ENCODE measurements at regions not wholly inside any gene's neighbourhood (a gene's known extent, or its start where the extent isn't known, plus 50 kb on each side); places are given as distances from the start of the nearest gene placed in this dataset.
"Not testable (repeated sequence)": the region's sequence is repeated elsewhere in the genome, so short reads cannot be mapped to it uniquely, and the experiment has no call there.

- TF ChIP-seq JUND (IDR thresholded peaks at IDR 0.05; ENCODE audit: low read depth): no peak
- DNase-seq (ENCODE audit: low read depth in 1 of 2, low spot score in 1 of 2): no peak
- in situ Hi-C loops (cut with HindIII; ENCODE audit: low pct_unique_long_range_greater_than_20kb, low sequenced_read_pairs): no loop called here
These were observed 595.0 kb downstream of the STK39 start for GRCh38 chr2:167652401-167652800.

GRCh38 chr2:167651406-167652151 lies 595.8 kb downstream of the STK39 start:
- no peak for TF ChIP-seq JUND (IDR thresholded peaks at IDR 0.05; ENCODE audit: low read depth)
- no peak for DNase-seq (ENCODE audit: low read depth in 1 of 2, low spot score in 1 of 2)
- in situ Hi-C loops (cut with HindIII; ENCODE audit: low pct_unique_long_range_greater_than_20kb, low sequenced_read_pairs): no loop called here

- in situ Hi-C loops (cut with HindIII; ENCODE audit: low pct_unique_long_range_greater_than_20kb, low sequenced_read_pairs): no loop called here
- TF ChIP-seq JUND (IDR thresholded peaks at IDR 0.05; ENCODE audit: low read depth): no peak
- no peak for DNase-seq (ENCODE audit: low read depth in 1 of 2, low spot score in 1 of 2)
These were observed 600.8 kb downstream of the STK39 start for GRCh38 chr2:167646557-167646956.

DNA sequence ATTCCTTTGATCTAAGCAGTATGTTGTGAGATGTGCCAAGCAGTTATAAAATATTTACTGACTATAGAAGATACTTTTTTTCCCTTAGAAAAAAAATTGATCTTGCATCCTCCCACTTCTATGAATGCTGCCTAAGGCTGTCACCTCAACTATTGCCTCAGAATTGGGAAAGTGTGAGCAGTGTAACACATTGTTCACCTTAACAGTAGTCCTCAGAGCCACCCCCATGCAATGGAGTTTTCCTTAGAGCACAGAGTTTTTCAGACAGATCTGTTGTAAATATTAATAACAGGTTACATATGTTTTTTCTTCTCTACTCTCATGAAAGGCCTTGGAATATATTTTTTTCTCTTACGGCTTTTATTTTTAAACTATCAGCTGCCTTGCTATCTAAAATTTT lies 607.3 kb downstream of the STK39 start:
- no peak for DNase-seq (ENCODE audit: low read depth in 1 of 2, low spot score in 1 of 2)
- TF ChIP-seq JUND (IDR thresholded peaks at IDR 0.05; ENCODE audit: low read depth): no peak
- in situ Hi-C loops (cut with HindIII; ENCODE audit: low pct_unique_long_range_greater_than_20kb, low sequenced_read_pairs): no loop called here

DNA sequence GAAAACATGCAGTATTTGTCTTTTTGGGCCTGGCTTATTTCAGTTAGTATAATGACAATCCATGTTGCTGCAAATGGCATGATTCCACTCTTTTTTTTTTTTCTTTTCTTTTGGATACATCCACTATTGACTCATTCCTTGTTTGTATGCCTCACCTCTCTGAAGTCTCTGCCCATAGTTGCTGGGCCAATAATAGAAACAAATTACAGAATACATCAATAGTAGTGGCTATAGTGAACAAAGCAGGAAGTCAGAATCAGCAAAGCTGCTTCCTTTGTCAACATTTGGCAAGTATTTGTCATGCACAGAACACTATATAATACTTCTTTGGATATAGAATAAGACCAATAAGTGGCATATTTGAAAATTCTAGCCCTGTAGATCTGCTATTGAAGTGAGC lies 609.7 kb downstream of the STK39 start:
- no peak for TF ChIP-seq JUND (IDR thresholded peaks at IDR 0.05; ENCODE audit: low read depth)
- in situ Hi-C loops (cut with HindIII; ENCODE audit: low pct_unique_long_range_greater_than_20kb, low sequenced_read_pairs): no loop called here
- no peak for DNase-seq (ENCODE audit: low read depth in 1 of 2, low spot score in 1 of 2)

DNA sequence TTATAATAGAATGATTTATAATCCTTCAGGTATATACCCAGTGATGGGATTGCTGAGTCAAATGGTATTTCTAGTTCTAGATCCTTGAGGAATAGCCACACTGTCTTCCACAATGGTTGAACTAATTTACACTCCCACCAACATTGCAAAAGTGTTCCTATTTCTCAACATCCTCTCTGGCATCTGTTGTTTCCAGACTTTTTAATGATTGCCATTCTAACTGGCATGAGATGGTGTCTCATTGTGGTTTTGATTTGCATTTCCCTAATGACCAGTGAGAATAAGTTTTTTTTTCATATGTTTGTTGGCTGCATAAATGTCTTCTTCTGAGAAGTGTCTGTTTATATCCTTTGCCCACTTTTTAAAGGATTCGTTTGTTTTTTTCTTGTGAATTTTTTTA lies 615.1 kb downstream of the STK39 start:
- DNase-seq (ENCODE audit: low read depth in 1 of 2, low spot score in 1 of 2); in situ Hi-C loops (cut with HindIII; ENCODE audit: low pct_unique_long_range_greater_than_20kb, low sequenced_read_pairs): not testable (repeated sequence)

DNA sequence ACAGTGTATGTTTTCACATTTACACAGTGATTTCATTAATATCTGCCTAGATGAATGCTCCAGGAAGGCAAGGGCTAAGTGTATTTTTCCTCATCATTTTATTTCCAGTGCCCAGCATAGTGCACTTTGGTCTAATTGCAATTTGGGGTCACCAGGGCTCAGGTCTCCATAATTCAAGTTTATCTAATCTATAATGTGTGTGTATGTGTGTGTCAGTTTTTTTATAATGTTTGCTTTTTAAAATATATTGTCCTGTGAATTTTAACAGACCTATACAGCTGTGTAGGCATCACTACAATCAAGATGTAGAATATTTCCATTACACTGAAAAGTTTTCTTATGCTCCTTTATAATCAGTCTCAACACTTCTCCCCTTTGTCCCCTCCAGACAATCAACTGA lies 620.4 kb downstream of the STK39 start:
- TF ChIP-seq JUND (IDR thresholded peaks at IDR 0.05; ENCODE audit: low read depth): no peak
- no peak for DNase-seq (ENCODE audit: low read depth in 1 of 2, low spot score in 1 of 2)
- in situ Hi-C loops (cut with HindIII; ENCODE audit: low pct_unique_long_range_greater_than_20kb, low sequenced_read_pairs): no loop called here

- in situ Hi-C loops (cut with HindIII; ENCODE audit: low pct_unique_long_range_greater_than_20kb, low sequenced_read_pairs): no loop called here
These were observed 621.1 kb downstream of the STK39 start for GRCh38 chr2:167626301-167626700.

DNA sequence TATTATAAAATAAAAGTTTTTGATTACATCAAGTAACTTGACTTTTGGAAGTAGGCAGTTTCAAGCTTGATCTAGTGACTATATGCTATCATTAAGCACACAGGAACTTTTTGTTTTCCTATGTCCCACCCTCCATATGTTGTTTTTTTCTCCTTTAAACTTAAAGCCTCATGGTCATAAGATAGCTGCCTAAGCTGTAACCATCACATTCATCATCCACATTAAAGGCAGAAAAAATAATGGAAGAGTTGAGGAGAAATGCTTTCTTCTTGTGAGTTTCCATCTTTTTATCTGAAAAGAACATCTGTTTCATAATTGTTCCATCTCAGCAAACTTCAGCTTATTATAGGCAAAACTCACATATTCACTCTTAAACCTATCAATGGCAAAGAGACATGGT lies 630.4 kb downstream of the STK39 start:
- no peak for TF ChIP-seq JUND (IDR thresholded peaks at IDR 0.05; ENCODE audit: low read depth)
- DNase-seq (ENCODE audit: low read depth in 1 of 2, low spot score in 1 of 2): no peak
- in situ Hi-C loops (cut with HindIII; ENCODE audit: low pct_unique_long_range_greater_than_20kb, low sequenced_read_pairs): no loop called here

More at GRCh38 chr2:167626301-167626700, 621.1 kb downstream of the STK39 start:
- DNase-seq (ENCODE audit: low read depth in 1 of 2, low spot score in 1 of 2): no peak
- TF ChIP-seq JUND (IDR thresholded peaks at IDR 0.05; ENCODE audit: low read depth): no peak

DNA sequence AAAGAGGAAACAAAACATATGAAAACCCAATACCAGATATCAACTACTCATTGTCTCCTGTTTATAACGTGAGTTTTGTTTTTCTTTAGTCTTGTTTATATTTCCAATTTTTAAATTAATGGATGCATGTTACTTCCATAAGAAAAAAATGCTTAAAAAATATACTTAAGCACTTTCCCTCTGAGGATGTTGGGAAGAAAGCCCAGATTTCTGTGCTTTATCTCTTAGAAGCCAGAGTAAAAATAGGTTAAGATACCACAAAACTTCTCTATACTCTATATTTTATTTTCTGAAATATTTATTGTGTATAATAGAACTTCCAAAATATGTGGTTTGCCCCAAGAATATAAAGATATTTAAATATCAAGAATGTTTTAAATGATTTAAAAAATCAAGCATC lies 633.9 kb downstream of the STK39 start:
- no peak for TF ChIP-seq JUND (IDR thresholded peaks at IDR 0.05; ENCODE audit: low read depth)
- in situ Hi-C loops (cut with HindIII; ENCODE audit: low pct_unique_long_range_greater_than_20kb, low sequenced_read_pairs): no loop called here
- DNase-seq (ENCODE audit: low read depth in 1 of 2, low spot score in 1 of 2): no peak

DNA sequence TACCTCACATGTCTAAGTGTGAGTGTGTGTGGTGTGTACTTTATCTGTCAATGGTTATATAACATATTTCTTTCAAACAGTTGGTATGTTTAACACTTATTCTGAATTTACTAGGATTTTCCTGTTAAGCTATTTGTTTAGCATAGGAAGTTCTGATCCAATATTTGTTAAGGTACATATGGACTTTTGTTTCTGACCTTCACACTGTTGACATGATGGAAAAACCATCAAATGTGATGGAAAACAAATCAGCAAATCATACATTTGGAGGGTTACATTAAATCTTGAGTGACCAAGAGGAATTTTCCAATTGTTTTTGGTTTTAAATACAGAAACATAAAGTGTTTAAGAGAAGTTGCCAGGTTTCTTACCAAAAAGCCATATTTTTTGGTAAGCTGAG lies 638.9 kb downstream of the STK39 start:
- in situ Hi-C loops (cut with HindIII; ENCODE audit: low pct_unique_long_range_greater_than_20kb, low sequenced_read_pairs): no loop called here
- DNase-seq (ENCODE audit: low read depth in 1 of 2, low spot score in 1 of 2): no peak
- TF ChIP-seq JUND (IDR thresholded peaks at IDR 0.05; ENCODE audit: low read depth): no peak

DNA sequence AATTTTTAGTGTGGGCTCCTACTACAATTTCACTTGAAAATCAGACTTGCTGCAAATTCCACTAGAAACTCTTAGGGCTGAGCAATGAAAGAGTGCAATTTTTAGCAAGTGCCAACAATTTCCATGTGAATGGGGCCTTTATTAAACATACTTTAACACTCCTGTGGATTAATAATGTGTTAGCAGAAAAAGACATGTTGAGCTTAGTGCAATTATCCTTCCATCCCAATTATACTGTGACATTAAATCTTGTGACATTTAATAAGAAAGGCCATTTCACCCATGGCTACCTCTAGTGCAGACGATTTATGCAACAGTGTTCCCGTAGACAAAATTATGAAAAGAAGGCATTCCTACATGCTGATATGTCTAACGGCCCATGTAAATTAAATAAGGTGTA lies 639.7 kb downstream of the STK39 start:
- in situ Hi-C loops (cut with HindIII; ENCODE audit: low pct_unique_long_range_greater_than_20kb, low sequenced_read_pairs): no loop called here
- DNase-seq (ENCODE audit: low read depth in 1 of 2, low spot score in 1 of 2): no peak

DNA sequence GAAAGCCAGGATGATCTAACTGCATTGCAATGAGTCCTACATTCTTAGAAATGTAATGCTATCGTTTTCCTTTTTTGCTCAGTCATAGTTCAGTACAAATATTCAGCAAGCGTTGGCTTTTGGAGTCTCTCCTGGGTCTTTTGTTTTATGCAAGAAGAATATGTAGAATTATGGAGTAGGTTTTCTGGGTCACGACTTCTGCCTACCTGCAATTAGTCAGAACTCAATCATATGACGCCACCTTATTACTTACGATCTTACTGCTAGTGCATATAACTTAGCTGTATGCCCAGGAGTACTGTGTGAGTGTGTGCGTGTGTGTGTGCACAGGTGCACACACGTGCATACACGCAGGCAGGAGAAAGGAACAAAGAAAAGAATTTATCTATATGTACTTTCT lies 640.2 kb downstream of the STK39 start:
- in situ Hi-C loops (cut with HindIII; ENCODE audit: low pct_unique_long_range_greater_than_20kb, low sequenced_read_pairs): no loop called here
- no peak for DNase-seq (ENCODE audit: low read depth in 1 of 2, low spot score in 1 of 2)
- no peak for TF ChIP-seq JUND (IDR thresholded peaks at IDR 0.05; ENCODE audit: low read depth)

More for the DNA sequence above, 639.7 kb downstream of the STK39 start:
- no peak for TF ChIP-seq JUND (IDR thresholded peaks at IDR 0.05; ENCODE audit: low read depth)

DNA sequence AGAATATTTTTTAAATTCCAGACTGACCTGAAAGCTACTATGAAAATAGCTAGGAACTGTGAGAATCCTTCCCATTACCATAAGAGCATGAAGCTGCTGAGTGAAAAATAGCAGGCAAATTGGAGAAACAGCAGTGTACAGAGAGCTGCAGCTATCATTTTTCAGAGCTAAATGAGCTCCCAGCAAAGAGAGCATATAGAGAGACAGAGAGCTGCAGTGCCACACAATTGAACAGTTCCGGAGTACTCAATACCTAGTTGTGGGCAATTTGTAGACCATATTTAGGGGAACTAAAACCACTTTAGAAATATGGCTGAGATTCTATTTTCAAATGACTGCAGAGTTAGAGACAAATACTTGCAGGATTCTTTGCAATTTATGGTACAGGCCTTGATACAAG lies 645.3 kb downstream of the STK39 start:
- no peak for DNase-seq (ENCODE audit: low read depth in 1 of 2, low spot score in 1 of 2)
- in situ Hi-C loops (cut with HindIII; ENCODE audit: low pct_unique_long_range_greater_than_20kb, low sequenced_read_pairs): no loop called here
- TF ChIP-seq JUND (IDR thresholded peaks at IDR 0.05; ENCODE audit: low read depth): no peak
